Kidney epithelial cell (primary cell): ENCODE measurements at regions not wholly inside any gene's neighbourhood (a gene's known extent, or its start where the extent isn't known, plus 50 kb on each side); places are given as distances from the start of the nearest gene placed in this dataset.

Experiments
- DNase-seq: peaks from one replicate; pipeline ENCODE4 v3.0.0-alpha.2; 2010; ENCODE audit warnings: low read depth
- H3K27me3 ChIP-seq: 2 replicates; pipeline ENCODE4 v1.6.0; 2011; ENCODE audit warnings: low read length; ENCODE audit not compliant: control insufficient read depth, insufficient read depth
- H3K36me3 ChIP-seq: 2 replicates; pipeline ENCODE4 v1.5.1; 2011; ENCODE audit warnings: low read length; ENCODE audit not compliant: control insufficient read depth, insufficient read depth
- H3K4me3 ChIP-seq: 2 replicates; pipeline ENCODE4 v1.5.1; 2011; ENCODE audit warnings: low read depth, mild to moderate bottlenecking, control low read depth, low read length
- CTCF ChIP-seq: IDR thresholded peaks from 2 replicates; pipeline ENCODE4 v1.5.1; 2011; ENCODE audit warnings: mild to moderate bottlenecking, moderate library complexity, low read length, control low read depth, inconsistent platforms; ENCODE audit not compliant: insufficient read depth, poor library complexity, severe bottlenecking

- TF ChIP-seq CTCF, result no peak
- no peaks in the 10 kb centered on the region for H3K27me3 ChIP-seq
- no peak overlapping the region for H3K4me3 ChIP-seq
- no peak for DNase-seq
- no peaks in the 10 kb centered on the region for H3K36me3 ChIP-seq
Measured at GRCh38 chr14:30445011-30445793, 113.8 kb upstream of the G2E3 start.

DNA sequence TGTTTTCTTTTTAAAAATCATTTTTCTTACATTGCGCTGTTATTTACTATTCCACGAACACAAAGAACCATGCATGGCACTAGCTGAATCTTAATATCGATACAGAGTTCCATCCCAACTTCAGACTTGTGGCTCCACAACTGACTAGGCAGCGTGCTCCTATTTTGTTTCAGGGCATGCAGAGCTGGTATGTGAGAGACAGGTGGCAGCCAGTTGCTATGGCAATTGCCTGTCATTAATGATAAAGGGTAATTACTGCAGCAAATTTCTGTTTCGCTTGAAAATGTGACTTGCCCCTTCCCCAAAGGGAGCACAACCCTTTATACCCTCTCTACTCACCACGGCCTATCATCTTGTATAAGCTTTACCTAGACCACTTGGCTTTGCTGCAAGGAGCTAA is 113.1 kb upstream of the G2E3 start:
- Histone ChIP-seq H3K36me3 (no peaks in the 10 kb centered on the region), H3K4me3 (no peak overlapping the region), H3K27me3 (no peaks in the 10 kb centered on the region)
- no peak for DNase-seq
- no peak for TF ChIP-seq CTCF

DNA sequence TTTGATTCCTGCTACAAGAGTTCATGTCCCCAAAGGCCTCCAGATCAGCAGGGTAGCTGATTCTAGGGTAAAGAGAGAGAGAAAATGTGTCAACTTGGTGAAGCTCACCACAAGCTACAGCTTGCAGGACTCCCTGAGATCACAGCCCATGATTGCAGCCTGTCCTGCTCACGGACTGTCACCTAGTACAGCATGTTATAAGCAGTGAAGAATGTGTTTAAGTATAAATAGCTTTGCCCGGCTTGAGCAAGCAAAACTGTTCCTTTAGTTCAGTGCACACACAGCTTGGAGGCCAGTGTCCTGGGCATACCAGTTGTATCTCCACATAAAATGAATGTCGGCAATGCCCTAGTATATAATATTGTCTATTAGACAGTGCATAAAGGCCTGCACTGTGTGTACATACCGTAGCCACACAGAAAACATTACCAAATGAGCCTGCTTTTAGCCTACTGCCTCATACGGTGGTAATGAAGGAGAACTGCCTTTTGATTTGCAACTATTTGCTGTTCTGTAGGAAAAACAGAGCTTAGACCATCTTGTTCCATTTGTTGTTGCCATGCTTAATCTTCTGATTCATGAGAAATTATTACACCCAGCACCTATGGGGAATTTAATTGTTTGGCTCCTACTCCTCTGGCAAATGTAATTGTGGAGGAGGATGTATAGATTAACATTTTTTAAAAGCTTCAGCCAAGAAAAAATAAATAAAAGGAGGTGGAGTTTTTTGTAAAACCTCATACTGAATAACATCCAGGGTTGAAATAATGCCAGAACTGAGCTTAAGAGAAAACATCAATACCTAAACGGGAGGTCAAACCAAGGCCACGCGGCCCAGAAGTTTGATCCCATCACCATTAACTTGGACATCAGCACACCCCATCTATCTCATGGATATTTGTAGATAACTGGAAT is 108.1 kb upstream of the G2E3 start:
- TF ChIP-seq CTCF, result no peak
- Histone ChIP-seq H3K4me3 (no peak overlapping the region), H3K27me3 (no peaks in the 10 kb centered on the region), H3K36me3 (no peaks in the 10 kb centered on the region)
- no peak for DNase-seq

DNA sequence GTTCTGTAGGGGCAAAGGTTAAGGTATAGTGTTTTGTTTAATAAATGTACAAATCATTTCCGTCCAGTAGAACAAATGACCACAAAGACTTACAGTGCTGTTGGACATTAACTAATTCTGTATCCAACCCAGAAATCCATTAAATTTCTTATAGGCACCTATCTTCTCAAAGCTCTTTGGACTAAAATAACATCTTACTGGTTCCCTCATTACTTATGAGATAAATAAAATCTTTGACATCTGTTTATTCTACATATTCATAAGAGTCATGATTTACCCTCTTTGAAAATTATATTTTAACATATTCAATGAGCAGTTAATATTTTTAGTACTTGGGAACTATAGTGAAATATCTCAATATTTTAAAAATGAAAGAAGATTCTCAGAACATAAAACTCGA is 102.7 kb upstream of the G2E3 start:
- TF ChIP-seq CTCF, result no peak
- Histone ChIP-seq H3K27me3 (no peaks in the 10 kb centered on the region), H3K36me3 (no peaks in the 10 kb centered on the region), H3K4me3 (no peak overlapping the region)
- no peak for DNase-seq

GRCh38 chr14:30462358-30462757 is 96.6 kb upstream of the G2E3 start:
- H3K27me3 ChIP-seq, result no peaks in the 10 kb centered on the region
- no peaks in the 10 kb centered on the region for H3K36me3 ChIP-seq
- no peak overlapping the region for H3K4me3 ChIP-seq
- DNase-seq, result no peak
- no peak for TF ChIP-seq CTCF
